Activated CD4-positive, alpha-beta T cell treated with anti-CD3 and anti-CD28 coated beads, Interleukin-2, amount 50 U/mL, for 4 hours (primary cell): ENCODE measurements at regions not wholly inside any gene's neighbourhood (a gene's known extent, or its start where the extent isn't known, plus 50 kb on each side); places are given as distances from the start of the nearest gene placed in this dataset.

Experiments used
- DNase-seq, 2 experiments: peaks; one replicate each; pipeline ENCODE4 v3.0.0-alpha.2; 2020

GRCh38 chr13:90116121-90116520 lies 1231.4 kb upstream of the MIR17HG start:
- DNase-seq: no peak

- no peak for DNase-seq
Measured at GRCh38 chr13:90118467-90119071, 1228.9 kb upstream of the MIR17HG start.

- DNase-seq: no peak
Measured at GRCh38 chr13:90120026-90120425, 1227.5 kb upstream of the MIR17HG start.

DNA sequence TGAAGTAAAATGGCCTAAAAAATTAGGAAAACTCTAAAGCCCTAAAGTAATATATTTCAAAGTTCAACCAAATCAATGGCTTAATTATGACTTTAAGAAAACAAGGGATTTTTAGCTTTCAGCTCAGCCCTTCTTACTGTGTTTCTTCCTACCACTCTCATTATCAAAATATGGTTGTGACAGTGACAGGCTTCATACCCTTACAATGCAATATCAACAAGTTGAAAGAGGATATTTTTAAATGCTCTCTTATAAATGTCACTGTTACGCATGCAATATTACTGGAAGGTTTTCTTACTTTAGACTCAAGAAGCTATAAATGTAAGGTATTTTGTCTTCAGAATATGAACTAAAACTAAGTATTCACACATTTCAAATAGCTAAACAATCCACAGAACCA lies 1225.7 kb upstream of the MIR17HG start:
- DNase-seq: no peak

- no peak for DNase-seq
Measured at GRCh38 chr13:90122531-90122930, 1225.0 kb upstream of the MIR17HG start.

GRCh38 chr13:90135558-90135957 lies 1211.9 kb upstream of the MIR17HG start:
- no peak for DNase-seq

GRCh38 chr13:90142251-90142650 lies 1205.2 kb upstream of the MIR17HG start:
- no peak for DNase-seq

GRCh38 chr13:90154311-90154960 lies 1193.1 kb upstream of the MIR17HG start:
- DNase-seq: no peak

DNA sequence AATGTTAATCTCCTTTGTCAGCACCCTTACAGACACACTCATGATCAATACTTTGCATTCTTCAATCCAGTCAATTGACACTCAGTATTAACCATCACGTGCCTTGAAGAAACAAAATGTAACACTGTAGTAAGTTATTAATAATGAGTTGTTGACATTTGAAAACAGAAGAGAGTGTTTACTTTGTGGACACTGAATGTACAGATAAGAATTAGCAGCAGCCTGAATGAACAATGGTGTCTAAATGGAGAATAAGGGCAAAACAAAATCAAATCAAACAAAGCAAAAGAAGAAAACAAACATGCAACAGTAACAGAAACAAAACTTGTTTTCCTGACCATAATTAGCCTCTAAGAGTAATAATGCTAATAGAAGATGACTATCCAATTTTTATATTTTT lies 1191.1 kb upstream of the MIR17HG start:
- DNase-seq: no peak

DNA sequence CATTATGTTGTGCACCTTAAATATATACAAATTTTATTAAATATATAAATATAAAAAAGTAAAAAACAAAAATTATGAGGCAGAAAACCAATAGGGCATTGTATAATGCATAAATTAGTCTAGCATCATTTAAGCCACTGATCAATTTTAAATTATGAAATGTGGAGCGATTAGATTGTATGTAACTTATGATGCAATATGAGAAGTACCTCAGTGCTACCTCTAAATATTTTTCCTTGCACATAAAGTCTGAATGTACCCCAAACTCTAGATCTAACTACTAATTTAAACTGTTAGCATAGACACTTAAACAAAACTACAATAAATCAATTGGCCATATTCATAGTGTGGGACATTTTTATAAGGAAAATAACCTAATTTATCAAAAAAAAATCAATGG lies 1178.5 kb upstream of the MIR17HG start:
- DNase-seq: no peak

GRCh38 chr13:90170208-90170607 lies 1177.3 kb upstream of the MIR17HG start:
- no peak for DNase-seq

GRCh38 chr13:90171649-90172048 lies 1175.8 kb upstream of the MIR17HG start:
- DNase-seq: no peak

DNA sequence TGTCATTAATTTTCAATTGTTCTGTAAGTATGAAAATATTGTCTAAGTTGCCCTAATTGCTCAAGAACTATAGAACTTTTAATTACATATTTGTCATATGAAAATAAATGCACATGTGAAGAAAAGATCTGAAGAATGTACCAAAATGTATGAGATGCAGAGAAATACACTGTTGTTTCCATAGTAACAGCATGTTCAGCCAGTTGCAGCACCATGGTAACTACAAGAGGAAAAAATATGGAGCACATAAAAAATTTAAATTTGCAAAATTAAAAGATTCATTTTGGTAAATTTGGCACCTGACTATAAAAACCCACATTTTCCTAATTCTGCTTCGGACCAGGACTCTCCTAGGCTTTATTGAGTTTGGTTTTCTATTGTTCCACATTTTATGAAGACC lies 1170.0 kb upstream of the MIR17HG start:
- DNase-seq: no peak

DNA sequence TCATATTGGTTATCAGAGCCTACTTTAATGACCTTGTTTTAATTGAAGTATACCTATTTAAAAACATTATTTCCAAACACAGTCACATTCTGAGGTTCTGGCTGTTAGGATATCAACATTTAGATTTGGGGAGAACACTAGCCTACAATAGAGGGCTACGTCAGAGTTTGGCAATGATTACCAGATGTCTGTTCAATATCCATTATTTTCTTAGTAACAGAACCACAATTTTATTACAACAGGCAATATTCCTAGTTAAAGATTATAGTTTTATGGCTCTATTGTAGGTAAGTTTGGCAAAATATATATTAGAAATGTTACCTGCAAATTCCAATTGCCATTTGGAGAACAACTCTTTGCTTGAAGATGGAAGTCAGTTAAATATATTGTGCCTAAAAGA lies 1163.1 kb upstream of the MIR17HG start:
- DNase-seq: no peak

DNA sequence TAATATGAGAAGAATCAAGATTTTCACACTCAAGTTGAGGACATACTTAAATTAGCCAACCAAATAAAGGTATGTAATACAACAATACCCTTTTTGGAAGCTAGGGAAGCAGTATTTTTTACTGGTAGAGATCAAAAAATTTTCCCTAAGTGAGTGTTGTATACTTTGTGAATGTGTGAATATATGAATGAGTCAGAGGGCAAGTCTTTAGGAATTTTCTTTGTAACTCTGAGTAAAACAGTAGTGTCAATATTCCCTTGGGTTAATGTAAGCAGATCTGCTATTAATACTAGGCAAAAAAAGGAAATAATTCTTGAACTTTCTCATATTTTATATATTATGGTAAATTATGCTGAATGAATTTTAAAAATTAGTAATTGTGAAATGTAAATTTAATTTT lies 1161.8 kb upstream of the MIR17HG start:
- DNase-seq: no peak

GRCh38 chr13:90187478-90188350 lies 1159.8 kb upstream of the MIR17HG start:
- DNase-seq: no peak

DNA sequence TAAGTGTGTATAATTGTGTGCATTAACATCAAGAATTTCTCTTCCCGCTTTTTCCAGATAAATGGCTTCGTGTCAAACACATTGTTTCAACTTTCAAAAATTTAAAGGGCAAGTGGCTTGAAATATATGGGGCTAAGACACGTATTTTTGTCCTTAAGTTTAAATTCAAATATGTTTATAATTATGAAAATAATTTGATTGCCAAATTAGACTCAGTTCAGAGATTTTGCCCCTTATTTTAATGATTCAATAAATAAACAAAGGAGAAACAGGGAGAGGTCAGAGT lies 1159.2 kb upstream of the MIR17HG start:
- no peak for DNase-seq

- DNase-seq: no peak
Measured at GRCh38 chr13:90197722-90198121, 1149.8 kb upstream of the MIR17HG start.

- no peak for DNase-seq
Measured at GRCh38 chr13:90201202-90201601, 1146.3 kb upstream of the MIR17HG start.

- no peak for DNase-seq
Measured at GRCh38 chr13:90201676-90202460, 1145.6 kb upstream of the MIR17HG start.

DNA sequence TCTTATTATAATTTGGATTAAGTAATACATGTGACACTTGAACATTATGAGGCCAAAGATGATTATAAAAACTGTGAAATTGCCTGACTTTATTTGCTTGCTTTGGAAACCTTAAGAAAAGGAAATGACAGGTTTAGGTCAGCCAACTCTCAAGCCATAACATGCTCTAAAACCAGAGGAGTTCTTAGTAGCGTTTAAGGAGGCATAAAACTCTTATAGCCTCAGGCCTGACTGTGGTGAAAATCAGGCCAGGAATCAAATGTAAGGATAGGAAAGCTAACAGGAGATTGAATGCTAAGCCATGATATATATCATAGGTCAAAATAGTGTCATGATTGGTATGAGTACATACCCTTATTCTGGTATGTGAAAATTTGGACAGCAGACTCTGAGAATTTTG lies 1142.4 kb upstream of the MIR17HG start:
- DNase-seq: no peak

DNA sequence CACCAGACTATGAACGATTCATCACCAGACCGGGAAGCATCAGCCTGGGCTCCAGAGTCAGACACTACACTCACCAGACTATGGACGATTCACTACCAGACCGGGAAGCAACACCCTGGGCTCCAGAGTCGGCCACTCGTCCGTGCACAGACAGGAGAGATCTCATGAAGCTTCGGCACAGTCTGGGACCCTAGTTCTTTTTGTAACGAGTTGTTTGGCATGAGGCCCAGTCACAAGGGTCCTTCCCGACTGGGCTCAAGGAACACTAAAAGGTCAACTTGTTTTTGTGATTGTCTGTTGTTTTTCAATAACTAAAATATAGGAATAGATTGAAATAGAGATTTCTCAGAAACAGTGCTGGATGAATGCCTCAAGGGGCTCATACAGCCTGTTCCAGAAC lies 1141.6 kb upstream of the MIR17HG start:
- DNase-seq: no peak

- DNase-seq: no peak
Measured at GRCh38 chr13:90217275-90217674, 1130.2 kb upstream of the MIR17HG start.

DNA sequence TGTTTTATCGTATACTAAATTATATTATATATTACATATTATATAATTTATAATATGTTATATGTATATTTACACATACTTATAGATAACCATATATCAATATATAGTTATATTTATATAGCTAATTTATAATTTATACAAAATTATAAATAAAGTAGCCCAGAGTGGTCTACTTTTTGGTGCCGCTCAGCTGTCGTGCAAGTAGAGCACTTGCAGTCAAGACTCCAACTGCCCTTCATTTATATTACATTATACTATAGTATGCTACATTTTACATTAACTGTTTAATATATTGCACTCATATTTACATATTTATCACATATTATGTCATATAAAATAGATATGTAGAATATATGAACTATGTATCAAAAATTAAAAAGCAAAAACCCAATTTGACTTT lies 1124.7 kb upstream of the MIR17HG start:
- DNase-seq: no peak
